HepG2 (cell line): ENCODE measurements at regions not wholly inside any gene's neighbourhood (a gene's known extent, or its start where the extent isn't known, plus 50 kb on each side); places are given as distances from the start of the nearest gene placed in this dataset.

Experiments used
- ATF4 ChIP-seq, 2 experiments: fragments of 450-650 bp in 1 of 2; sonication (generic) in 1 of 2; formaldehyde crosslinking; IDR thresholded peaks; 2 replicates each; pipeline versions ENCODE4 v1.5.0 to v1.8.0; 2020 to 2022; ENCODE audit warnings: mild to moderate bottlenecking in 1 of 2, missing genetic modification reagents in 1 of 2
- ATF7 ChIP-seq, 2 experiments: fragments of 450-650 bp in 1 of 2; sonication (generic) in 1 of 2; formaldehyde crosslinking in 1 of 2; IDR thresholded peaks; 2 replicates each; pipeline versions ENCODE4 v1.4.0 to v1.6.1; 2016 to 2020; ENCODE audit warnings: antibody characterized with exemption in 1 of 2, mild to moderate bottlenecking in 1 of 2, missing genetic modification reagents in 1 of 2
- ATM ChIP-seq: fragments of 450-650 bp; IDR thresholded peaks from 2 replicates; pipeline ENCODE4 v1.7.1; 2017; ENCODE audit warnings: mild to moderate bottlenecking, borderline replicate concordance
- CHCHD3 ChIP-seq: sonication (generic); formaldehyde crosslinking; IDR thresholded peaks from 2 replicates; pipeline ENCODE4 v1.8.0; 2022; ENCODE audit warnings: mild to moderate bottlenecking, missing genetic modification reagents, moderate library complexity
- ELF3 ChIP-seq: IDR thresholded peaks from 2 replicates; pipeline ENCODE4 v1.6.1; 2016; ENCODE audit warnings: missing genetic modification reagents, missing compliant biosample characterization
- HCFC1 ChIP-seq: fragments of 150-350 bp; IDR thresholded peaks from 2 replicates; pipeline ENCODE4 v1.6.1; 2014; ENCODE audit warnings: low read depth, low read length
- HOXA7 ChIP-seq: sonication (generic); formaldehyde crosslinking; IDR thresholded peaks from 2 replicates; pipeline ENCODE4 v1.8.1; 2022; ENCODE audit warnings: mild to moderate bottlenecking, missing genetic modification reagents, moderate library complexity
- KLF12 ChIP-seq: sonication (generic); formaldehyde crosslinking; IDR thresholded peaks from 2 replicates; pipeline ENCODE4 v1.4.0; 2020; ENCODE audit warnings: missing genetic modification reagents, borderline replicate concordance
- KLF9 ChIP-seq: IDR thresholded peaks from 2 replicates; pipeline ENCODE4 v1.6.1; 2016; ENCODE audit warnings: low read depth
- MAF1 ChIP-seq: sonication (generic); formaldehyde crosslinking; IDR thresholded peaks from 2 replicates; pipeline ENCODE4 v1.5.0; 2020; ENCODE audit warnings: missing genetic modification reagents, borderline replicate concordance
- RFX1 ChIP-seq: fragments of 450-650 bp; IDR thresholded peaks from 2 replicates; pipeline ENCODE4 v1.6.1; 2017
- SKI ChIP-seq: fragments of 450-650 bp; IDR thresholded peaks from one replicate; pipeline ENCODE4 v1.6.1; 2018; ENCODE audit warnings: mild to moderate bottlenecking; ENCODE audit not compliant: partially characterized antibody
- SP1 ChIP-seq, 2 experiments: fragments of 450-650 bp in 1 of 2; sonication (generic) in 1 of 2; formaldehyde crosslinking in 1 of 2; IDR thresholded peaks; 2 replicates each; pipeline versions ENCODE4 v1.4.0 to v1.6.1; 2016 to 2020; ENCODE audit warnings: missing genetic modification reagents in 1 of 2
- SRSF4 ChIP-seq: fragments of 200-400 bp; formaldehyde crosslinking; IDR thresholded peaks from one replicate; pipeline ENCODE4 v1.6.1; 2018; ENCODE audit warnings: mild to moderate bottlenecking, low read depth, low read length, moderate library complexity; ENCODE audit not compliant: poor library complexity, severe bottlenecking
- TFE3 ChIP-seq: IDR thresholded peaks from 2 replicates; pipeline ENCODE4 v1.6.1; 2016
- ZBTB38 ChIP-seq: sonication (generic); formaldehyde crosslinking; IDR thresholded peaks from 2 replicates; pipeline ENCODE4 v1.5.1; 2020; ENCODE audit warnings: mild to moderate bottlenecking, missing genetic modification reagents
- ZNF20 ChIP-seq: sonication (generic); formaldehyde crosslinking; IDR thresholded peaks from 2 replicates; pipeline ENCODE4 v1.4.0; 2020; ENCODE audit warnings: mild to moderate bottlenecking, moderate library complexity, missing genetic modification reagents
- ZNF205 ChIP-seq: IDR thresholded peaks from 2 replicates; pipeline ENCODE4 v1.6.1; 2018; ENCODE audit warnings: missing biosample characterization, missing genetic modification reagents
- ZNF224 ChIP-seq: sonication (generic); formaldehyde crosslinking; IDR thresholded peaks from 2 replicates; pipeline ENCODE4 v1.5.0; 2020; ENCODE audit warnings: mild to moderate bottlenecking, missing genetic modification reagents
- ZNF556 ChIP-seq: sonication (generic); formaldehyde crosslinking; IDR thresholded peaks from 2 replicates; pipeline ENCODE4 v1.4.0; 2020; ENCODE audit warnings: mild to moderate bottlenecking, missing genetic modification reagents, borderline replicate concordance
- ZNF569 ChIP-seq: sonication (generic); formaldehyde crosslinking; IDR thresholded peaks from 2 replicates; pipeline ENCODE4 v1.5.0; 2020; ENCODE audit warnings: mild to moderate bottlenecking, missing genetic modification reagents, moderate library complexity, borderline replicate concordance
- ZNF652 ChIP-seq: IDR thresholded peaks from 2 replicates; pipeline ENCODE4 v1.6.1; 2016; ENCODE audit warnings: low read depth, borderline replicate concordance
- ZNF713 ChIP-seq: sonication (generic); formaldehyde crosslinking; IDR thresholded peaks from 2 replicates; pipeline ENCODE4 v1.4.0; 2020; ENCODE audit warnings: mild to moderate bottlenecking, missing genetic modification reagents
- TF ChIP-seq, protein P1 (sequence below): IDR thresholded peaks from 2 replicates; pipeline ENCODE4 v1.6.1; 2016; ENCODE audit warnings: missing genetic modification reagents, missing compliant biosample characterization
- TF ChIP-seq, protein P2 (sequence below): sonication (generic); formaldehyde crosslinking; IDR thresholded peaks from 2 replicates; pipeline ENCODE4 v1.4.0; 2020; ENCODE audit warnings: missing genetic modification reagents
- TF ChIP-seq, protein P3 (sequence below): sonication (generic); formaldehyde crosslinking; IDR thresholded peaks from 2 replicates; pipeline ENCODE4 v1.9.0; 2021; ENCODE audit warnings: missing genetic modification reagents, mild to moderate bottlenecking, borderline replicate concordance

DNA sequence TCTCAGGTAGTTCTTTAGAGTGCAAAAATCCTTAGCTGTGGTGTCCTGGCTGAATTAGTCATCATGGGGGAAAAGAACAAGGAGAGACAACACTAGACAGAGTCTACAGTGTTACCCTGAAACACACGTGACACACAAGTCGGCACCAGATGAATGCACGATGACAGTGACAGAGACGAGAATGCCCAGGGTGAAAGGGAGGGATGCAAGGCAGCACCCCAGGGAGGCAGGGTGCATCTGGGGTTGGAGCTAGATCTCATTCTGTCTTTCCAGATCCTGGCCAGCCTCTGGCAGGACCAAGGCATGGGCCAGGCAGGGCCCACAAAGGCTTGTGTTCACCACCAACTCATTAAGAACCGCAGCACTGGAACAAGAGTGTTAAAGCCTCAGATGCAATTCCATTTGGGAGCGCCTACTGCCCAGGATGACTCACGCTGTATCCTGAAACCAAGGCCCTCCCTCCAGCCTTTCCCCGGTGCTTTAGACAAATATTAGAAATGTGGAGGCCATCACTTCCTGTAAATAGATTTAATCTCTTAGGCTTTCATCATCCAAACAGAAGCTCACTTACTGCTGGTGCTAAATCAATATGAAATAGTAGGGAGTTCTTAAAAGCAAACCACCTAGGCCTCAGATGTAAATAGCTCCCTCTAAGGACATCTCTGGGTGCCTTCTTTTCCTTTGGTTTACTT is 56.1 kb downstream of the IRX2 start (continued):
- TF ChIP-seq KLF12 (CRISPR knock-in tag): no peak
- TF ChIP-seq ATF4 (CRISPR knock-in tag; IDR thresholded peaks at IDR 0.05): peak in 1 of 2 experiments; percentile 70; a peak in 2 of 4 replicates
- TF ChIP-seq HOXA7 (CRISPR knock-in tag): no peak
- TF ChIP-seq SKI: no peak
- no peak for TF ChIP-seq ZNF205 (CRISPR knock-in tag)
- TF ChIP-seq ZNF569 (CRISPR knock-in tag): no peak
- no peak for TF ChIP-seq ZBTB38
- TF ChIP-seq ZNF713 (CRISPR knock-in tag): no peak
- TF ChIP-seq ATF7 (IDR thresholded peaks at IDR 0.05): no peak
- TF ChIP-seq ATF7 (CRISPR knock-in tag; IDR thresholded peaks at IDR 0.05): no peak
- TF ChIP-seq HCFC1: no peak
- no peak for TF ChIP-seq SP1 (IDR thresholded peaks at IDR 0.05)
- TF ChIP-seq SP1 (CRISPR knock-in tag; IDR thresholded peaks at IDR 0.05): no peak
- TF ChIP-seq, protein P1, sequence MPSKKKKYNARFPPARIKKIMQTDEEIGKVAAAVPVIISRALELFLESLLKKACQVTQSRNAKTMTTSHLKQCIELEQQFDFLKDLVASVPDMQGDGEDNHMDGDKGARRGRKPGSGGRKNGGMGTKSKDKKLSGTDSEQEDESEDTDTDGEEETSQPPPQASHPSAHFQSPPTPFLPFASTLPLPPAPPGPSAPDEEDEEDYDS (CRISPR knock-in tag): no peak
- TF ChIP-seq, protein P2, sequence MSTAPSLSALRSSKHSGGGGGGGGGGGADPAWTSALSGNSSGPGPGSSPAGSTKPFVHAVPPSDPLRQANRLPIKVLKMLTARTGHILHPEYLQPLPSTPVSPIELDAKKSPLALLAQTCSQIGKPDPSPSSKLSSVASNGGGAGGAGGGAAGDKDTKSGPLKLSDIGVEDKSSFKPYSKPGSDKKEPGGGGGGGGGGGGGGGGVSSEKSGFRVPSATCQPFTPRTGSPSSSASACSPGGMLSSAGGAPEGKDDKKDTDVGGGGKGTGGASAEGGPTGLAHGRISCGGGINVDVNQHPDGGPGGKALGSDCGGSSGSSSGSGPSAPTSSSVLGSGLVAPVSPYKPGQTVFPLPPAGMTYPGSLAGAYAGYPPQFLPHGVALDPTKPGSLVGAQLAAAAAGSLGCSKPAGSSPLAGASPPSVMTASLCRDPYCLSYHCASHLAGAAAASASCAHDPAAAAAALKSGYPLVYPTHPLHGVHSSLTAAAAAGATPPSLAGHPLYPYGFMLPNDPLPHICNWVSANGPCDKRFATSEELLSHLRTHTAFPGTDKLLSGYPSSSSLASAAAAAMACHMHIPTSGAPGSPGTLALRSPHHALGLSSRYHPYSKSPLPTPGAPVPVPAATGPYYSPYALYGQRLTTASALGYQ: no peak
- TF ChIP-seq TFE3: no peak
- TF ChIP-seq, protein P3, sequence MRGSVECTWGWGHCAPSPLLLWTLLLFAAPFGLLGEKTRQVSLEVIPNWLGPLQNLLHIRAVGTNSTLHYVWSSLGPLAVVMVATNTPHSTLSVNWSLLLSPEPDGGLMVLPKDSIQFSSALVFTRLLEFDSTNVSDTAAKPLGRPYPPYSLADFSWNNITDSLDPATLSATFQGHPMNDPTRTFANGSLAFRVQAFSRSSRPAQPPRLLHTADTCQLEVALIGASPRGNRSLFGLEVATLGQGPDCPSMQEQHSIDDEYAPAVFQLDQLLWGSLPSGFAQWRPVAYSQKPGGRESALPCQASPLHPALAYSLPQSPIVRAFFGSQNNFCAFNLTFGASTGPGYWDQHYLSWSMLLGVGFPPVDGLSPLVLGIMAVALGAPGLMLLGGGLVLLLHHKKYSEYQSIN: no peak
- TF ChIP-seq ATM: no peak
- no peak for TF ChIP-seq MAF1
- TF ChIP-seq KLF9: no peak
- TF ChIP-seq CHCHD3 (CRISPR knock-in tag): no peak
- TF ChIP-seq ZNF224: no peak
- no peak for TF ChIP-seq ZNF20 (CRISPR knock-in tag)
- no peak for TF ChIP-seq ZNF556 (CRISPR knock-in tag)
- TF ChIP-seq ZNF652: no peak
- TF ChIP-seq ELF3 (CRISPR knock-in tag): 0 out of 2 replicates have a peak, but pooled peaks have one; percentile 17
- no peak for TF ChIP-seq RFX1
- TF ChIP-seq SRSF4: no peak
